Sigmoid colon (tissue), 6 donors: ENCODE measurements at regions not wholly inside any gene's neighbourhood (a gene's known extent, or its start where the extent isn't known, plus 50 kb on each side); places are given as distances from the start of the nearest gene placed in this dataset.
"Not testable (repeated sequence)": the region's sequence is repeated elsewhere in the genome, so short reads cannot be mapped to it uniquely, and the experiment has no call there.

ENCODE experiments used
- DNase-seq: peaks from one replicate; pipeline ENCODE4 v3.0.0-alpha.2; 2019
- H3K27ac ChIP-seq, 4 donors: fragments of 200-600 bp; sonication (generic); one replicate each; pipeline ENCODE4 v1.5.1; 2016 to 2019; ENCODE audit warnings: mild to moderate bottlenecking in 1 of 4
- H3K27me3 ChIP-seq, 3 donors: fragments of 200-600 bp; sonication (generic); one replicate each; pipeline ENCODE4 v1.5.1; 2019; ENCODE audit warnings: mild to moderate bottlenecking in 1 of 3
- H3K36me3 ChIP-seq, 4 donors: fragments of 200-600 bp; sonication (generic); one replicate each; pipeline ENCODE4 v1.5.1; 2016 to 2019
- H3K4me1 ChIP-seq, 4 donors: fragments of 200-600 bp; sonication (generic); one replicate each; pipeline ENCODE4 v1.5.1; 2017 to 2019
- H3K4me3 ChIP-seq, 4 donors: fragments of 200-600 bp; sonication (generic); one replicate each; pipeline ENCODE4 v1.5.1; 2017 to 2019; ENCODE audit warnings: mild to moderate bottlenecking in 2 of 4, moderate library complexity in 1 of 4
- H3K9me3 ChIP-seq, 4 donors: fragments of 200-600 bp in 3 of 4; sonication (generic) in 3 of 4; one replicate each; pipeline versions ENCODE4 v1.5.1 to v1.6.1; 2013 to 2019
- EP300 ChIP-seq, 4 donors: sonication (generic); formaldehyde crosslinking; IDR thresholded peaks; one replicate each; pipeline ENCODE4 v1.6.1; 2017; ENCODE audit warnings: antibody characterized with exemption in 4 of 4
- POLR2A ChIP-seq, 2 donors: fragments of 450-650 bp; IDR thresholded peaks; one replicate each; pipeline ENCODE4 v1.6.1; 2016; ENCODE audit warnings: antibody characterized with exemption in 2 of 2, mild to moderate bottlenecking in 2 of 2, moderate library complexity in 2 of 2
- POLR2AphosphoS5 ChIP-seq, 4 donors: sonication (generic); formaldehyde crosslinking; IDR thresholded peaks; one replicate each; pipeline ENCODE4 v1.6.1; 2017; ENCODE audit warnings: antibody characterized with exemption in 4 of 4
- WGBS, 2 donors: extraction: QIAGEN DNeasy Blood & Tissue Kit; methylation state at CpG; one replicate each; pipeline ENCODE4 v1.1.7; 2013; 5-methylcytosine and 5-hydroxymethylcytosine counted together
- intact Hi-C: fragments of 100-400 bp; cut with DNase I; formaldehyde crosslinking; loops from one replicate; pipeline ENCODE4 v1.15.1; 2023
- TF ChIP-seq, protein P1 (sequence below), 4 experiments: fragments of 450-650 bp in 3 of 4; fragments of 200-600 bp in 1 of 4; IDR thresholded peaks; one replicate each; pipeline ENCODE4 v1.5.1; 2016 to 2019; ENCODE audit warnings: antibody characterized with exemption in 4 of 4, mild to moderate bottlenecking in 3 of 4, moderate library complexity in 2 of 4
- donor health status: healthy with polysubstance abuse.
- donor health status: healthy.

DNA sequence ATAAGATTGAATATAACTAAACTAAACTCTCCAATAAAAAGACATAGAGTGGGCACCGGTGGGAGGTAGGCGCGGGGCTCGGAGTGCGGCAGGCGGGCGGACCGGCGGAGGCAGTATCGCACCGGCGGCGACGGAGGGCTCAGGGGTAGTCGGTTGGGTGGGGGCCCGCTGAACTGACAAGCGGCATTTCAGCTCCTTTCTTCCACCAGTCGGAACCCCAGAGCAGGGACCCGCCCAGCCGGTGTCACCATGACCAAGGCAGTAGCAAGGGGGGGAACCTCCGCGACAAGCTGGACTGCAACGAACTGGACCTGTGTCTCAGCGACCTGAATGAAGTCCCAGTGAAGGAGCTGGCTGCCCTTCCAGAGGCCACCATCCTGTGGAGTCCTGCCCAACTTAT, 156.7 kb downstream of the HINT1 start:
- peaks cover 0 to 2% (median 0%) of the 10 kb centered on the region in 4 donors for H3K9me3 ChIP-seq
- H3K4me1 ChIP-seq, result no peaks in the 10 kb centered on the region
- 93 to 96% methylated on average over 24 of the region's 24 CpGs for WGBS, 2 donors
- no peaks in the 10 kb centered on the region for H3K27me3 ChIP-seq
- H3K27ac ChIP-seq, result no peak overlapping the region
- no peak for DNase-seq
- TF ChIP-seq POLR2A (IDR thresholded peaks at IDR 0.05), result no peak
- no peak for TF ChIP-seq POLR2AphosphoS5 (IDR thresholded peaks at IDR 0.05)
- TF ChIP-seq, protein P1, sequence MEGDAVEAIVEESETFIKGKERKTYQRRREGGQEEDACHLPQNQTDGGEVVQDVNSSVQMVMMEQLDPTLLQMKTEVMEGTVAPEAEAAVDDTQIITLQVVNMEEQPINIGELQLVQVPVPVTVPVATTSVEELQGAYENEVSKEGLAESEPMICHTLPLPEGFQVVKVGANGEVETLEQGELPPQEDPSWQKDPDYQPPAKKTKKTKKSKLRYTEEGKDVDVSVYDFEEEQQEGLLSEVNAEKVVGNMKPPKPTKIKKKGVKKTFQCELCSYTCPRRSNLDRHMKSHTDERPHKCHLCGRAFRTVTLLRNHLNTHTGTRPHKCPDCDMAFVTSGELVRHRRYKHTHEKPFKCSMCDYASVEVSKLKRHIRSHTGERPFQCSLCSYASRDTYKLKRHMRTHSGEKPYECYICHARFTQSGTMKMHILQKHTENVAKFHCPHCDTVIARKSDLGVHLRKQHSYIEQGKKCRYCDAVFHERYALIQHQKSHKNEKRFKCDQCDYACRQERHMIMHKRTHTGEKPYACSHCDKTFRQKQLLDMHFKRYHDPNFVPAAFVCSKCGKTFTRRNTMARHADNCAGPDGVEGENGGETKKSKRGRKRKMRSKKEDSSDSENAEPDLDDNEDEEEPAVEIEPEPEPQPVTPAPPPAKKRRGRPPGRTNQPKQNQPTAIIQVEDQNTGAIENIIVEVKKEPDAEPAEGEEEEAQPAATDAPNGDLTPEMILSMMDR (IDR thresholded peaks at IDR 0.05), result no peak
- TF ChIP-seq EP300 (IDR thresholded peaks at IDR 0.05), result no peak
- intact Hi-C loops, result no loop called here
- H3K36me3 ChIP-seq, result no peaks in the 10 kb centered on the region
- no peak overlapping the region for H3K4me3 ChIP-seq

GRCh38 chr5:131005963-131006684, 158.9 kb downstream of the HINT1 start:
- no peak overlapping the region for H3K27ac ChIP-seq
- intact Hi-C loops, result no loop called here
- H3K4me3 ChIP-seq, result no peak overlapping the region
- TF ChIP-seq POLR2A (IDR thresholded peaks at IDR 0.05) (no peak), POLR2AphosphoS5 (IDR thresholded peaks at IDR 0.05) (no peak), EP300 (IDR thresholded peaks at IDR 0.05) (no peak)
- TF ChIP-seq, protein P1 (IDR thresholded peaks at IDR 0.05), result no peak
- no peaks in the 10 kb centered on the region for H3K4me1 ChIP-seq
- 57 to 60% methylated on average over 3 of the region's 3 CpGs for WGBS, 2 donors
- no peaks in the 10 kb centered on the region for H3K27me3 ChIP-seq
- H3K9me3 ChIP-seq, result peaks cover 0 to 2% (median 0%) of the 10 kb centered on the region in 4 donors
- H3K36me3 ChIP-seq, result no peaks in the 10 kb centered on the region
- DNase-seq, result no peak

DNA sequence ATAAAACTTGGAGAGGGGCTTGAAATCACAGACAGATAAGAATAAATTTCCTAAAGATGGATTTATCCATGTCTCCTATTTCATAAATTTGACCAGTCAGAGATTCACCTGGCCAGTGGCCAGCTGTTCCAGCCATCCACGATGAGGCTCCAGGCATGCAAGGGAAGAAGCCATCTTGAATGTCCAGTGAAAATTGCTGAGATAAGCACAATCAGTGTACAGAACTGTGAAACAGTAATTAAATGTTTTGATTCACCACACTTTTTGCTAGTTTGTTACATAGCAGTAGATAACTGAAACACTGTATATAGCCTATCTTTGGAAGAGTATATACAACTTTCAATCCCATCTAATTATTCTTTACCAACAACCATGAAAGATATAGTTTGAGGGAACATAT, 163.5 kb downstream of the HINT1 start:
- H3K27ac ChIP-seq, result no peak overlapping the region
- no peaks in the 10 kb centered on the region for H3K27me3 ChIP-seq
- no peak for DNase-seq
- 62 to 72% methylated on average over 1 of the region's 1 CpG for WGBS, 2 donors
- no peak overlapping the region for H3K4me3 ChIP-seq
- H3K4me1 ChIP-seq, result no peaks in the 10 kb centered on the region
- TF ChIP-seq EP300 (IDR thresholded peaks at IDR 0.05) (no peak), POLR2AphosphoS5 (IDR thresholded peaks at IDR 0.05) (no peak), POLR2A (IDR thresholded peaks at IDR 0.05) (no peak)
- TF ChIP-seq, protein P1 (IDR thresholded peaks at IDR 0.05), result no peak
- intact Hi-C loops, result no loop called here
- no peaks in the 10 kb centered on the region for H3K36me3 ChIP-seq
- no peaks in the 10 kb centered on the region for H3K9me3 ChIP-seq

DNA sequence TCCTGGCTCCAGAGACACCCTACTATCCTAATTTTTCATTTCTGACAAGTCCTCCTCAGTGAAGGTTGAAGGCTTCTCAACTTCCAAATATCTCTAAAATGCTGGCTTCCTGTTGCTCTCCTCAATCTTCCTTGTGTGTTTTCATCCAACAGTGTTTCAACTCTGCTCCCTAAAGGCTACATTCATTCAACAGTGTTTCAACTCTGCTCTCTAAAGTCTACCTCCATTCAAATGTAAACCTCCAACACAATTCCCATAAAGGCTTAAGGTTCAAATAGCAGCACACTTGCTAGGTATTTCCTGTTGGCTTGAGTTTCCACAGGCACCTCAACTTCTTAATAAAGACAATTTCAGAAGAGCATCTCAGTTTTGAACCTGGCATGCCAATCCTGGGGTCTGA, 164.8 kb downstream of the HINT1 start:
- Histone ChIP-seq H3K27me3 (no peaks in the 10 kb centered on the region), H3K4me3 (no peak overlapping the region), H3K36me3 (no peaks in the 10 kb centered on the region), H3K4me1 (no peaks in the 10 kb centered on the region), H3K9me3 (no peaks in the 10 kb centered on the region), H3K27ac (no peak overlapping the region)
- TF ChIP-seq, protein P1 (IDR thresholded peaks at IDR 0.05), result no peak
- no peak for TF ChIP-seq POLR2A (IDR thresholded peaks at IDR 0.05)
- no peak for TF ChIP-seq POLR2AphosphoS5 (IDR thresholded peaks at IDR 0.05)
- TF ChIP-seq EP300 (IDR thresholded peaks at IDR 0.05), result no peak
- no peak for DNase-seq
- intact Hi-C loops, result no loop called here

GRCh38 chr5:130996720-130997119, 168.3 kb downstream of the HINT1 start:
- H3K4me3 ChIP-seq, H3K4me1 ChIP-seq, H3K27ac ChIP-seq, H3K9me3 ChIP-seq, DNase-seq, intact Hi-C loops, H3K36me3 ChIP-seq, H3K27me3 ChIP-seq: not testable (repeated sequence)
